GM21528 (cell line): ENCODE measurements at regions not wholly inside any gene's neighbourhood (a gene's known extent, or its start where the extent isn't known, plus 50 kb on each side); places are given as distances from the start of the nearest gene placed in this dataset.

Experiments
- ATAC-seq: cut with Tn5 transposase; IDR thresholded peaks from one replicate; pipeline ENCODE4 v1.9.1; 2021; ENCODE audit warnings: mild to moderate bottlenecking, moderate library complexity; ENCODE audit not compliant: unreplicated experiment, low FRiP score

DNA sequence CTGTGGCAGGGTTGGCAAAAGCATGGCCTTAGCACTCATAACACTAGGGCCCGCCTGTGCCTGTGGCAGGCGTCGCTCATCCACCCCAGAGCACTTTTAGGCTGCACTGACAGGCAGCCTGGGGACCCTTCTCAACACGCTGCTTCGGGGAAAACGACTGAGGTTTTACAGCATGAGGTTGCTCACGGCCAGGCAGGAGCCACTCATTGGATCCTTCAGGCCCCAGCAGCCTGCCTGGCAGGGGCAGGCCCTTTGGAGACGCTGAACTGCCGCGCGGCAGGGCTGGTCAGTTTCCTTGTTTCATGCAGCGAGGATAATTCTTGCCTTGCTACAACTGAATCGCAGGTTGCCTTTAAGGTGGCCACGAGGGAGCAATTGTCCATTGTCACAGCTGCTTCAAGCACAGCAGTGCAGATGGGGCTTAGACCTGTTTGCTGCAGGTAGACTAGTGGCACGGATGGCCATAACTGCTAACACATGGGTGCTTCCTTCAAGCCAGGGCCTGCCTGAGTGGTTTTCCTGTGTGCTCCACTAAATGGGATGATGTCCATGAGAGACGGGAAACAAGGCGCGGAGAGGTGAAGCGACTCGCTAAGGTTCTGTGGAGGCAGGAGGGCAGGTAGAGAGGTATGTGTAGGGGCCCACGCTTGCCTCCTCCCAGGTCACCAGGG lies 49.9 kb upstream of the HS6ST1 start:
- ATAC-seq, result no peak

DNA sequence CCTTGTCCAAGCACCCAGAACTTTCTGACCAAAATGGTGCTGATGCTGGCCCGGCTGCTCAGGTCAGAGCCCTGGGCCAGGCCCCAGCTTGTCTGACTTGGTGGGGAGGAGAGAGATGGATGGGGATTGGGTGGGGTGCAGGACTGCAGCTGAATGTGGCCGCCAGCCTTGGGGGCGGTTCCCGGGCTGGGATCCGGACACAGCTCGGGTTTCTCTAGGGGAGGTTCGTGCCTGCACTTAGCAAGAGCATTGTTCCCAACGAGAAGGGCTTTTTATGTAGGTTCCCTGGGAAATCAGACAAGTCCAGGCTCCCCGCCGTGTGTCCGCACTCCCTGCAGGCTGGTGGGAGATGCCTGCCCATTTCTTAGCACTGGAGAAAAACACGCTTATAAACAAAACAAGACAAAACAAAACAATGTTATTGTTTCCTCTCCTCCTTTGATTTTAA lies 50.5 kb upstream of the HS6ST1 start:
- no peak for ATAC-seq

- ATAC-seq, result no peak
Observed at GRCh38 chr2:128369602-128370467, 51.2 kb upstream of the HS6ST1 start.

DNA sequence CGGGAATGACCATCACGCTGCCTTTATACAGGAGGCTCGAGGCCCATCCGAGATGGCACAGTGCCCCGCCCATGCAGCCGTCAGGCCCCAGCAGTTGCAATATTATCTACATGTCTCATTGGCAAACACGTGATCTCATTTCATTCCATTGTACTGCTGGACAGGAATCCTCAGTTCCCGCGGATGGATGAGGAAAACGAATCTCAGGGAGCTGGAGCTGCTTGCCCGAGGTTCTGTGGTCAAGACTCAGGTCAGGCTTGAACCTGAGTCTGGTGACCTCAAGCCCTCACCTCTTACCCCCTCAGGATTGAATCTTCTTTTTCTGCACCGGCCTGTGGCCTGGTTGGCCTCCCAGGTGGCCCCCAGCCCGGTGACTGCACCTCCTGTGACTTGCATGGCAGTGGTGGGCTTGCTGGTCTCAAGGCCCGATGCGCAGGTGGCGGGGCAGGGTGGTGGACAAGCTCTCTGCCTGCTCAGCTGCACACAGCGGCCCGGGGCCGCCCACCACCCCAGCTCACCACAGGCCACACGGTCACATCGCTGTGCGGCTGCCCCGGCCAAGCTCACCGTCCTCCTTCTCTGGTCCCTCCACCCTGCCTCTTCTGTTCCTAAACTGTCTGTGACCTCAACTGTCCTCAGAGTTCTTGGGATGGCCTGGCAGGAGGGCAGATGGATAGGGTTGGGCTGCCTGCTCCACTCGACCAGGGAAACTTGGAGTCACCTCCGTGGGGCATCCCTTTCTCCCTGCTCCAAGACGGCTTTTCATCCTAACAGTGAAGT lies 52.0 kb upstream of the HS6ST1 start:
- no peak for ATAC-seq

- ATAC-seq, result no peak
Observed at GRCh38 chr2:128371248-128371630, 52.6 kb upstream of the HS6ST1 start.

- ATAC-seq, result no peak
Observed at GRCh38 chr2:128371648-128372345, 53.1 kb upstream of the HS6ST1 start.

- ATAC-seq, result no peak
Observed at GRCh38 chr2:128372621-128373341, 54.1 kb upstream of the HS6ST1 start.

GRCh38 chr2:128373451-128374000 lies 54.9 kb upstream of the HS6ST1 start:
- no peak for ATAC-seq

GRCh38 chr2:128374001-128374710 lies 55.5 kb upstream of the HS6ST1 start:
- ATAC-seq, result no peak

DNA sequence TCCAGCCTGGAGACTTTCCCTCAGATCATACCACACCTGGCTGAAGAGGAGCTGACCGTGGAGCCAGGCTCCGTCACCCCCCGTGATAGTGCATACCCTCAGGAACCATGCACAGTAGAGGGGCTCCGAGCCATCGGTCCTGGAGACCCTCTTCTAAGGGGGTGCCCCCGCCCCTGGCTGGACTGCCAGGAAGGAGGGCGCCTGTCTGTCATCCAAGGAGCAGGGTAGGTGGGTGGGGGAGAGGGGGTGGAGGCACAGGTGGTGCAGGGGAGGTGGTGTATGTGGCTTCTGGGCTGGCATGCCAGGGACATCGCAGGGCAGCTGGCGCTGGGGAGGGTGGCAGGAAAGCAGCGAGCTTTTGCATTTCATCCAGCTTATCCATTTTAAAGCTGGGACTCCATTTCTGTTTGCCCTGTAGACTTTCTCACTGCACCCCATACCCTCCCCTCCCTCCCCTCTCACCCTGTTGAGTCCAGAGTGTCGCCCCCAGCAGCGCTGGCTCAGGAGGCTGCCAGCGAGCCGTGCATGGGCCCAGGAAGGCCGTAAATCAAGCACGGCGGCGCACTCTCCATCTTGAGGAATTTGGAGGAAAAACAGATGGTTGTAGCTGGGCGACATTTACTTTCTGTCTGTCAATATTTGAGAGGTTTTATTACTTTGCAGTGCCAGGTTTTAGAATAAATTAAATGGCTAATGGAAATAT lies 56.2 kb upstream of the HS6ST1 start:
- no peak for ATAC-seq

- no peak for ATAC-seq
Observed at GRCh38 chr2:128375454-128375853, 56.8 kb upstream of the HS6ST1 start.

DNA sequence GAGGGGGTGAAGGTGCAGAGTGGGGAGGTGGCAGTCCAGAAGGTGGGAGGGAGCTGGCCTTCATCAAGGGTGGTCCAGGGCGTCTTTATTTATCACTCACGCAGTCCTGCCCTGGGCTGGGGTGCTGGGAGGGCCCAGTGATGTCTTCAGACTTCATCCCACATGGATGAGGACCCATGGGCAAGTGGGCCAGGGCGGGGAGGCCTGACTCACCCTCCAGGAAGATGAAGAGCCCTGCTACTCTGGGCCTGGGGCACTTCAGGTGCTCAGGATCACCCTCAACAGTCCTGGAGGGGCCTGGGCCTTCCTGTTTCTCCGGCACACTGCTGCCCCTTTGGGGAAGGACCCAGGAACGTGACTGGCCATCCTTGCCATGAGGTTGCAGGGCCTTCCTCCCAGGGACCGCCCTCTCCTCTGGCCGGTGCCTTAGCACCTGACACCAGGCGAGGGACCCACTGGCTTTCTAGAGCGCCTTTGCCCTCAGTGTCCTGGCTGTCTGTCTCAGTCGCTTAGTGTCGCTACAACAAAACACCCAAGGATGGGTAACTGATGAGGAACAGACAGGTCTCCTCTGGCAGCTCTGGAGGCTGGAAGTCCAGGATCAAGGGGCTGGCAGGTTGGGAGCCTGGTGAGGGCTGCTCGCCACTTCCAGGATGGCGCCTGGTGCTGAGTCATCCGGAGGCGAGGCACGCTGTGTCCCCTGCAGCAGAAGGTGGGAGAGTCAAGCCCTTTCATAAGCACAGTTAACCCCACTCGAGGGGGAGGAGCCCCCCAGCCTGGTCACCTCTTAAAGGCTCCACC lies 57.8 kb upstream of the HS6ST1 start:
- ATAC-seq, result no peak

GRCh38 chr2:128377071-128377910 lies 58.6 kb upstream of the HS6ST1 start:
- ATAC-seq, result no peak

DNA sequence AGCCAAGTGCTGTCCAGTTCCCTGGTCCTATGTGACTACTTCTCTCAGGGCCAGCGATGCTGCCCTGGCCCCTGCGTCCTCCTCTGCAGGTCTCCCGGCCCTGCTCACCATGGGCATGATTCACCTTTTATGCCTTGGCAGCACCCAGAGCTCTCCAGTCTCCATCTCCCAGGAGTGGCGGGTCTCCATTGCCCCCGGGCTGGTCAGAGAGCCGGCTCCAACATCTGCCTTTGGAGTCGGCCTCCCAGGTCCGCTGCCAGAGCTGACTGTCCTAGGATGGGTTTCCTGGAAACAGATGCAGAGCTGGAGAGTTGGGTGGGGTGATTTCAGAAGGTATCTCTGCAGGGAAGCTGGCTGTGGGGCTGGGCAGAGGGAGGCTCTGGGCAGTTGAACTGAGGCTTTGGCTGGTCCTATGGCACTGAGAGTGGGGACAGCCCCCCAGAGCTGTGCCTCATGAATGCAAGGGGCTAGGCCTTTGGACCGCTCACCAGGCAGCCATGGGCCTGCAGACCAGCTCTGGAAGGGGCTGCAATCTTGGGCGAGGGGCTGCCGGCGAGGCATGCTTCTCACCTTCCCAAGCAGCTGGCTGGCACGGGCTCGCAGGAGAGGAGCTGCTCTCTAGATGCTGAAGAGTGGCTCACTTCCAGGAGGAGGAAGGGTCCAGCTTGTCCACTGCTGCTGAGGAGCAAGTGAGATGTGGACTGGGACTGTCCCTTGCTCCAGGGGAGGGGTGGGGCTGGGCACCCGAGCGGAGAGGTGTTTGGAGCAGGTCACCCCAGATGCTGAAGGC lies 59.8 kb upstream of the HS6ST1 start:
- ATAC-seq, result no peak

DNA sequence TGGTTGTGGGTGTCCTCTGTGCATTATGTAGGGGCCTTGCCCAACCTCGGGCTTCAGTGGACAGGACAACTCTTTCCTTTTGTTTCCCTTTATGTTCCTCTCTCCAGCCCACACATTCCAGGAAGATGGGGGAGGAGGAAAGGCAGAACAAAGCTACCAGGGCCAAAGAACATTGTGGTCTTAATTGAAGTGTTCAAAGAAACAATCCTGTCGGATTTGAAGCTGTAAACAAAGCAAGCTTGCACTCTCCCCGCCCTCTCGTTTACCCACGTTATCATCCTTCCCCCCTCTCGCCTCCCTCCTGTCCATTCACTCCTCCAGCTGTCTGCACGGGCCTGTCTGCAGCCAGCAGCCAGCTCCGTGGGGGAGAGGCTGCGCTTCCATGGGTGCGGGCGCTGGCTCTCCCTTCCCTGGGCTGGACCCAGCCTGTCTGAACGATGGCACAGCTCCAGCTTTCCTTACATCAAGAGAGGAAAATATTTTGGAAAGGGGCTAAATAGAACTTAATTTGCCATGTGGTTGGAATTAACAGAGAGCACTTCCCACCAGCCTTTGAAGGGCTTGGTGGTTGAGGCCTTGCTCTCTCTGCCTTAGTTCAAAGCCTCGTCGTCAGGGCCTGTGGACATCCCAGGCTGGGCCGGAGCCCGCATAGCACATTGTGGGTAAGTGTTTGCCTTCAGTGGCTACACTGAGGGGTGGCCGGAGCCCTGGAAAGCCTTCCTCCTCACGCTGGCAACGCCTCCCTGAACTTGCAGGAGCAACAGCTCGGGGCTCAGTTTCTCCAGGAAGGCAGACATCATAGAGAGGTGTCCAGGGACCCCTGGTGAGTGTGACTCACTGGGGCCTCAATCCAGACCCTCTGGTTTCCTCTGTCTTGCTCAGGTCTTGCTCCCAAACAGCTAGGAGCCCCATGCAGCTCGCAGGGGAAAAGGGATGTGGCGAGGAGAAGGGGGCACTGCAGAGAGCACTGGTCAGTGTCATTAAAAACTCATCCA lies 60.6 kb upstream of the HS6ST1 start:
- ATAC-seq, result no peak
